ENCODE measurements at regions not wholly inside any gene's neighbourhood (a gene's known extent, or its start where the extent isn't known, plus 50 kb on each side); places are given as distances from the start of the nearest gene placed in this dataset.

- no peak for DNase-seq (ENCODE audit: low read depth, low spot score)
- TF ChIP-seq CTCF (conservative IDR thresholded peaks at IDR 0.05) = no peak
- Mint-ChIP-seq H3K36me3 (ENCODE audit: low read depth) (no peaks in the 10 kb centered on the region), H3K27me3 (ENCODE audit: low read depth) (no peaks in the 10 kb centered on the region), H3K27ac (ENCODE audit: unreplicated experiment) (no peak overlapping the region), H3K4me3 (no peak overlapping the region), H3K9me3 (no peaks in the 10 kb centered on the region), H3K4me1 (peaks cover 5% of the 10 kb centered on the region)
Measured at GRCh38 chr4:126603825-126604224, 1028.9 kb upstream of the INTU start.

GRCh38 chr4:126604268-126604867, 1028.4 kb upstream of the INTU start:
- peak; percentile 23 for DNase-seq (ENCODE audit: low read depth, low spot score)
- Mint-ChIP-seq H3K27ac (ENCODE audit: unreplicated experiment) (no peak overlapping the region), H3K4me3 (no peak overlapping the region), H3K9me3 (no peaks in the 10 kb centered on the region), H3K27me3 (ENCODE audit: low read depth) (no peaks in the 10 kb centered on the region), H3K4me1 (peaks cover 5% of the 10 kb centered on the region), H3K36me3 (ENCODE audit: low read depth) (no peaks in the 10 kb centered on the region)
- TF ChIP-seq CTCF (conservative IDR thresholded peaks at IDR 0.05) = peak; percentile 86

- Mint-ChIP-seq H3K36me3 (ENCODE audit: low read depth) (no peaks in the 10 kb centered on the region), H3K9me3 (peaks cover 6% of the 10 kb centered on the region), H3K27me3 (ENCODE audit: low read depth) (no peaks in the 10 kb centered on the region), H3K4me1 (peaks cover 5% of the 10 kb centered on the region), H3K4me3 (no peak overlapping the region), H3K27ac (ENCODE audit: unreplicated experiment) (no peak overlapping the region)
- TF ChIP-seq CTCF (conservative IDR thresholded peaks at IDR 0.05) = no peak
- no peak for DNase-seq (ENCODE audit: low read depth, low spot score)
Measured at GRCh38 chr4:126610933-126611332, 1021.8 kb upstream of the INTU start.

- peaks cover 5% of the 10 kb centered on the region for H3K36me3 Mint-ChIP-seq (ENCODE audit: low read depth)
- H3K27me3 Mint-ChIP-seq (ENCODE audit: low read depth) = no peaks in the 10 kb centered on the region
- TF ChIP-seq CTCF (conservative IDR thresholded peaks at IDR 0.05) = no peak
- no peak overlapping the region for H3K4me3 Mint-ChIP-seq
- peaks cover 11% of the 10 kb centered on the region for H3K9me3 Mint-ChIP-seq
- no peaks in the 10 kb centered on the region for H3K4me1 Mint-ChIP-seq
- H3K27ac Mint-ChIP-seq (ENCODE audit: unreplicated experiment) = no peak overlapping the region
- no peak for DNase-seq (ENCODE audit: low read depth, low spot score)
Measured at GRCh38 chr4:126611900-126612299, 1020.9 kb upstream of the INTU start.

GRCh38 chr4:126614356-126614855, 1018.4 kb upstream of the INTU start:
- H3K9me3 Mint-ChIP-seq = peaks cover 21% of the 10 kb centered on the region
- no peaks in the 10 kb centered on the region for H3K4me1 Mint-ChIP-seq
- H3K36me3 Mint-ChIP-seq (ENCODE audit: low read depth) = peaks cover 8% of the 10 kb centered on the region
- TF ChIP-seq CTCF (conservative IDR thresholded peaks at IDR 0.05) = no peak
- no peak for DNase-seq (ENCODE audit: low read depth, low spot score)
- H3K27me3 Mint-ChIP-seq (ENCODE audit: low read depth) = no peaks in the 10 kb centered on the region
- no peak overlapping the region for H3K4me3 Mint-ChIP-seq
- no peak overlapping the region for H3K27ac Mint-ChIP-seq (ENCODE audit: unreplicated experiment)

All from neural crest cell (in vitro differentiated cells).